B cell (primary cell): ENCODE measurements at regions not wholly inside any gene's neighbourhood (a gene's known extent, or its start where the extent isn't known, plus 50 kb on each side); places are given as distances from the start of the nearest gene placed in this dataset.

Experiments
- EZH2 ChIP-seq: IDR thresholded peaks from 2 replicates; pipeline ENCODE4 v1.6.1; 2012; ENCODE audit warnings: borderline replicate concordance, low read depth, mild to moderate bottlenecking, moderate library complexity, low read length; ENCODE audit not compliant: insufficient read depth, poor library complexity, severe bottlenecking
- TF ChIP-seq, protein P1 (sequence below): fragments of 200-600 bp; IDR thresholded peaks from one replicate; pipeline ENCODE4 v1.8.0; 2022; ENCODE audit warnings: antibody characterized with exemption, mild to moderate bottlenecking

DNA sequence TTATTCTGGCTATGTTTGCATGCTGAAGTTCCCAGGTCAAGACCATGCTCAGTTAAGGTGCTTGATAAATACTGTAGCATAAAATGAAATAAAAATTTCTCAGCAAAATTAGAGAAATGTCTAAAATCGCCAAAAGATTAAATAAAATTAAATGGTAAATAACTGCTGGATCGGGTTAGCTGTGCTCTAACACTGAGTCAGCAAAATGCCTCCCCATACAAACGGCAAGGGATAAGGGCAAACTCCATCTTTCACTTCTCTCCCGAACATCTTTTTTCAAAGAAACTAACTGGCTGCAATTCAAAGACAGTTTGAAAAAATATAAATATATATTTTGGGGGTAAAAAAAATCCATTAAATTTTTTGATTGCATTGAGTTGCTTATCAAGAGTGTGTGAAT, 162.2 kb upstream of the ZFHX3 start:
- TF ChIP-seq, protein P1, sequence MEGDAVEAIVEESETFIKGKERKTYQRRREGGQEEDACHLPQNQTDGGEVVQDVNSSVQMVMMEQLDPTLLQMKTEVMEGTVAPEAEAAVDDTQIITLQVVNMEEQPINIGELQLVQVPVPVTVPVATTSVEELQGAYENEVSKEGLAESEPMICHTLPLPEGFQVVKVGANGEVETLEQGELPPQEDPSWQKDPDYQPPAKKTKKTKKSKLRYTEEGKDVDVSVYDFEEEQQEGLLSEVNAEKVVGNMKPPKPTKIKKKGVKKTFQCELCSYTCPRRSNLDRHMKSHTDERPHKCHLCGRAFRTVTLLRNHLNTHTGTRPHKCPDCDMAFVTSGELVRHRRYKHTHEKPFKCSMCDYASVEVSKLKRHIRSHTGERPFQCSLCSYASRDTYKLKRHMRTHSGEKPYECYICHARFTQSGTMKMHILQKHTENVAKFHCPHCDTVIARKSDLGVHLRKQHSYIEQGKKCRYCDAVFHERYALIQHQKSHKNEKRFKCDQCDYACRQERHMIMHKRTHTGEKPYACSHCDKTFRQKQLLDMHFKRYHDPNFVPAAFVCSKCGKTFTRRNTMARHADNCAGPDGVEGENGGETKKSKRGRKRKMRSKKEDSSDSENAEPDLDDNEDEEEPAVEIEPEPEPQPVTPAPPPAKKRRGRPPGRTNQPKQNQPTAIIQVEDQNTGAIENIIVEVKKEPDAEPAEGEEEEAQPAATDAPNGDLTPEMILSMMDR = no peak
- no peak for TF ChIP-seq EZH2
